ENCODE measurements at regions not wholly inside any gene's neighbourhood (a gene's known extent, or its start where the extent isn't known, plus 50 kb on each side); places are given as distances from the start of the nearest gene placed in this dataset.

DNA sequence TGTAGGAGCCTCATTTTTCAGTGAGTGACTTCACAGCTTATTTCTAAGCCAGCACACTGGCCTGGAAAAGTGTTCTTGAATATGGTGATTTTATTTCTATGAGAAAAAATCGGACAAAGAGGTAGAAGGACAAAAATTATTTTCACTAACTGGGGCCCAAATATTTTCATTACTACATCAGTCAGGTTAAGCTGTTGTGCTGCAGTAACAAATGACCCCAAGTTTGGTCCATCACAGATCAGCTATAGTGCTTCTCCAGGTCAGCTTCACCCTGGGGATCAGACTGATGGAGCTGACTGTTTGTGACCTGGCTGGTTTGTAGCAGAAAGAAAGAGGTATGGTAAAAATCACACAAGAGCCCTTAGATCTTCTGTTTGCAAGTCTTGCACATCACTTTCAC, 97.9 kb upstream of the STT3B start:
- Histone ChIP-seq H3K9ac (ENCODE audit: insufficient read depth, low read depth, low read length) (no peak overlapping the region), H4K20me1 (ENCODE audit: insufficient read depth, low read length) (no peaks in the 10 kb centered on the region), H3K36me3 (replicated peaks in 1 of 2; ENCODE audit: control insufficient read depth in 1 of 2, insufficient read depth in 2 of 2, low read length in 2 of 2) (no peaks in the 10 kb centered on the region), H3K9me3 (ENCODE audit: low read length) (peaks cover 15% of the 10 kb centered on the region), H3K27ac (ENCODE audit: extremely low read length, insufficient read depth, low read length) (no peak overlapping the region), H3K79me2 (ENCODE audit: insufficient read depth, low read length) (no peaks in the 10 kb centered on the region), H3K27me3 (ENCODE audit: control insufficient read depth in 1 of 2, insufficient read depth in 2 of 2, low read length in 2 of 2) (peaks cover 0 to 1% of the 10 kb centered on the region in 2 experiments; a peak in 1 of 5 replicates), H2AFZ (ENCODE audit: low read length) (no peak overlapping the region), H3K4me1 (ENCODE audit: insufficient read depth, low read length) (peaks cover 7% of the 10 kb centered on the region), H3K4me3 (replicated peaks in 1 of 3; ENCODE audit: insufficient read depth in 1 of 3, low read depth in 2 of 3, low read length in 3 of 3) (no peak overlapping the region), H3K4me2 (ENCODE audit: low read depth, low read length) (no peak overlapping the region)
- ChIA-PET CTCF (ENCODE audit: low intra/inter-chr PET ratio, low total read pairs) (no interaction called here), POLR2A (no interaction called here)
- DNase-seq (ENCODE audit: low spot score) = no peak
- no peak for ATAC-seq
- TF ChIP-seq MEIS1 (CRISPR knock-in tag; IDR thresholded peaks at IDR 0.05; ENCODE audit: borderline replicate concordance) (no peak), ZNF12 (CRISPR knock-in tag; IDR thresholded peaks at IDR 0.05) (peak; percentile 93), NFYB (CRISPR knock-in tag; IDR thresholded peaks at IDR 0.05) (no peak), MTF2 (CRISPR knock-in tag; IDR thresholded peaks at IDR 0.05; ENCODE audit: borderline replicate concordance) (no peak), FOXO1 (CRISPR knock-in tag; IDR thresholded peaks at IDR 0.05) (no peak), ZSCAN29 (CRISPR knock-in tag; conservative IDR thresholded peaks at IDR 0.05) (no peak)
- TF ChIP-seq, protein P1, sequence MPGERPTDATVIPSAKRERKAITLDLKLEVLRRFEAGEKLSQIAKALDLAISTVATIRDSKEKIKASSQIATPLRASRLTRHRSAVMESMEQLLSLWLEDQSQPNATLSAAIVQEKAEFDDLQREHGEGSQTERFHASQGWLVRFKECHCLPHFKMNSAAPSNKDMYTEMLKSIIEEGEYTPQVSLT (CRISPR knock-in tag; IDR thresholded peaks at IDR 0.05; ENCODE audit: borderline replicate concordance, low read depth) = no peak
- TF ChIP-seq, protein P2, sequence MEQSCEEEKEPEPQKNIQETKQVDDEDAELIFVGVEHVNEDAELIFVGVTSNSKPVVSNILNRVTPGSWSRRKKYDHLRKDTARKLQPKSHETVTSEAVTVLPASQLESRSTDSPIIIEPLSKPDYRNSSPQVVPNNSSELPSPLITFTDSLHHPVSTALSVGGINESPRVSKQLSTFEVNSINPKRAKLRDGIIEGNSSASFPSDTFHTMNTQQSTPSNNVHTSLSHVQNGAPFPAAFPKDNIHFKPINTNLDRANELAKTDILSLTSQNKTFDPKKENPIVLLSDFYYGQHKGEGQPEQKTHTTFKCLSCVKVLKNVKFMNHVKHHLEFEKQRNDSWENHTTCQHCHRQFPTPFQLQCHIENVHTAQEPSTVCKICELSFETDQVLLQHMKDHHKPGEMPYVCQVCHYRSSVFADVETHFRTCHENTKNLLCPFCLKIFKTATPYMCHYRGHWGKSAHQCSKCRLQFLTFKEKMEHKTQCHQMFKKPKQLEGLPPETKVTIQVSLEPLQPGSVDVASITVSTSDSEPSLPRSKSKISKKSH (CRISPR knock-in tag; IDR thresholded peaks at IDR 0.05; ENCODE audit: borderline replicate concordance) = no peak
- no TSS peak for BruUV-seq (replicated peaks)
- FAIRE-seq = no peak
- WGBS (ENCODE audit: low lambda C conversion rate) = 0% methylated on average over 1 of the region's 1 CpG
- in situ Hi-C loops (cut with HindIII; ENCODE audit: extremely low pct_ligation_motif_present, low pct_unique_long_range_greater_than_20kb) (no loop called here), intact Hi-C loops (cut with micrococcal nuclease; ENCODE audit: unreplicated experiment) (no loop called here)

Measured in HepG2 (cell line).